Panc1 (cell line): ENCODE measurements at regions not wholly inside any gene's neighbourhood (a gene's known extent, or its start where the extent isn't known, plus 50 kb on each side); places are given as distances from the start of the nearest gene placed in this dataset.

Experiments used
- ATAC-seq: fragments of 200-7000 bp; cut with Tn5 transposase; 2 replicates; pipeline ENCODE4 v1.9.1; 2020; ENCODE audit warnings: mild to moderate bottlenecking, moderate library complexity
- BruUV-seq: library from RNA; stranded (reverse); fragments of 400-500 nt; replicated peaks from 2 replicates; lab custom pipeline; 2021; lab: Mats Ljungman, UMichigan
- CTCF ChIA-PET: fragments of 300-600 bp; sonication (Branson Sonifier 250); formaldehyde crosslinking; loops from one replicate; lab custom pipeline; 2022; ENCODE audit warnings: antibody characterized with exemption; lab: Charles Lee
- POLR2A ChIA-PET: fragments of 300-600 bp; sonication (Branson Sonifier 250); formaldehyde crosslinking; loops from one replicate; lab custom pipeline; 2022; ENCODE audit warnings: antibody characterized with exemption; lab: Charles Lee
- DNase-seq: peaks from one replicate; pipeline ENCODE4 v3.0.0-alpha.2; 2010; ENCODE audit warnings: low read depth, low spot score
- H3K27ac ChIP-seq: 2 replicates; pipeline ENCODE4 v1.5.1; 2011; ENCODE audit warnings: mild to moderate bottlenecking, low read length, inconsistent platforms
- H3K27me3 ChIP-seq: fragments of 200-500 bp; sonication (Bioruptor generic); 2 replicates; pipeline ENCODE4 v1.6.0; 2014; ENCODE audit warnings: low read length, inconsistent platforms; ENCODE audit not compliant: control insufficient read depth, insufficient read depth
- H3K36me3 ChIP-seq: fragments of 200-500 bp; sonication (Bioruptor generic); 2 replicates; pipeline ENCODE4 v1.5.1; 2014; ENCODE audit warnings: inconsistent platforms, mild to moderate bottlenecking, low read length, moderate library complexity; ENCODE audit not compliant: control insufficient read depth, insufficient read depth
- H3K4me1 ChIP-seq: 2 replicates; pipeline ENCODE4 v1.5.1; 2011; ENCODE audit warnings: inconsistent platforms, mild to moderate bottlenecking, low read length, moderate library complexity; ENCODE audit not compliant: control insufficient read depth, insufficient read depth
- H3K4me3 ChIP-seq, 2 experiments: 2 replicates each; pipeline ENCODE4 v1.5.1; 2011 to 2012; ENCODE audit warnings: low read depth in 2 of 2, low read length in 2 of 2, mild to moderate bottlenecking in 2 of 2, inconsistent platforms in 1 of 2, moderate library complexity in 1 of 2
- H3K9me3 ChIP-seq: fragments of 200-500 bp; sonication (Bioruptor generic); 2 replicates; pipeline ENCODE4 v1.5.1; 2014; ENCODE audit warnings: low read depth, mild to moderate bottlenecking, inconsistent platforms, low read length, moderate library complexity; ENCODE audit not compliant: control insufficient read depth, insufficient read depth
- CTCF ChIP-seq: fragments of 450-650 bp; IDR thresholded peaks from 2 replicates; pipeline ENCODE4 v1.5.1; 2017; ENCODE audit warnings: mild to moderate bottlenecking
- POLR2AphosphoS5 ChIP-seq: IDR thresholded peaks from 2 replicates; pipeline ENCODE4 v1.6.1; 2012; ENCODE audit warnings: mild to moderate bottlenecking, low read depth, low read length, moderate library complexity
- REST ChIP-seq, 2 experiments: IDR thresholded peaks; 2 replicates each; pipeline ENCODE4 v1.6.1; 2011 to 2012; ENCODE audit warnings: low read depth in 2 of 2, control low read depth in 1 of 2, low read length in 1 of 2, mild to moderate bottlenecking in 1 of 2, moderate library complexity in 1 of 2; ENCODE audit not compliant: insufficient read depth in 1 of 2
- SIN3A ChIP-seq: IDR thresholded peaks from 2 replicates; pipeline ENCODE4 v1.6.1; 2012; ENCODE audit warnings: low read depth, mild to moderate bottlenecking, low read length, moderate library complexity, borderline replicate concordance; ENCODE audit not compliant: insufficient read depth
- TCF7L2 ChIP-seq: IDR thresholded peaks from 2 replicates; pipeline ENCODE4 v1.6.1; 2011; ENCODE audit warnings: mild to moderate bottlenecking, low read depth, low read length, inconsistent platforms
- in situ Hi-C: cut with HindIII; loops from 2 replicates; pipeline ENCODE4 v1.10.0; 2016; ENCODE audit warnings: low sequenced_read_pairs, low pct_unique_long_range_greater_than_20kb
- intact Hi-C: fragments of 100-400 bp; cut with micrococcal nuclease; formaldehyde crosslinking; loops from one replicate; pipeline ENCODE4 v1.10.0; 2022; ENCODE audit not compliant: unreplicated experiment

DNA sequence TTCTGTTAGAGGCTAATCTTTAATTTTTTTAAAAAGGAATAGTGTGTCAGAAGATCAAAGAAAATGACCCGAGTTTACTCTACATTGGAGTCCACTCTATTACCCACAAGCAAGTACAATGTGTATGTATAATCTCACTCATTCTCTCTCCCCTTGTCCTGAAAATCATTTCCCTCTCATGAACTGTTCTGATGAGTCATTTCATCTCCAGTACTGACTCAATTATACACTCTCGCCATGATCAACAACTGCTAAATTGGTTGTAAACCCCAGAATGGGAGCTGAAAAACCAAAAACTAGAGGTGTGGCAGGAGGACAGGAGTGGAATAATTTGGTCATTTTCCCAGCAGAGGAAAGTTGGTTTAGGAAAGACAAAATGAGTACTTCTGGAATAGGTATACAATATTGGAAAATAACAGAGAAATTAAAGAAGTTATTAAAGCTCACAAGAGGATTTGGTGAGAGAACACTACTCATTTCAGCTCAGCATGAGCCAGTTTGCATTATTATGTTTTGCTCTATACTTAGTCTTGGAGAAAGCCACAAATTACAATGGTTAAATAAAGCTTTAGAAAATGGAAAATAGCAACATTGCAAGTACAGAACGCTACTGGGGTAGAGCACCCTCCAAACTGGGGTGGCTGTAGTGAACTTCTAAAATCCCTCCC is 144.3 kb upstream of the PFN2 start:
- no peak overlapping the region for H3K4me3 ChIP-seq
- ChIA-PET POLR2A (no interaction called here), CTCF (no interaction called here)
- H3K4me1 ChIP-seq = no peaks in the 10 kb centered on the region
- no TSS peak for BruUV-seq
- DNase-seq = no peak
- H3K36me3 ChIP-seq = no peaks in the 10 kb centered on the region
- no peak overlapping the region for H3K27ac ChIP-seq
- intact Hi-C loops = no loop called here
- TF ChIP-seq REST (IDR thresholded peaks at IDR 0.05; ENCODE audit: insufficient read depth in 1 of 2, low read depth in 2 of 2, low read length in 1 of 2) = no peak
- TF ChIP-seq TCF7L2 = no peak
- no peak for TF ChIP-seq POLR2AphosphoS5
- no peak for TF ChIP-seq SIN3A
- no peak for TF ChIP-seq CTCF
- ATAC-seq = no peak
- no peaks in the 10 kb centered on the region for H3K27me3 ChIP-seq
- no peaks in the 10 kb centered on the region for H3K9me3 ChIP-seq
- in situ Hi-C loops = no loop called here

DNA sequence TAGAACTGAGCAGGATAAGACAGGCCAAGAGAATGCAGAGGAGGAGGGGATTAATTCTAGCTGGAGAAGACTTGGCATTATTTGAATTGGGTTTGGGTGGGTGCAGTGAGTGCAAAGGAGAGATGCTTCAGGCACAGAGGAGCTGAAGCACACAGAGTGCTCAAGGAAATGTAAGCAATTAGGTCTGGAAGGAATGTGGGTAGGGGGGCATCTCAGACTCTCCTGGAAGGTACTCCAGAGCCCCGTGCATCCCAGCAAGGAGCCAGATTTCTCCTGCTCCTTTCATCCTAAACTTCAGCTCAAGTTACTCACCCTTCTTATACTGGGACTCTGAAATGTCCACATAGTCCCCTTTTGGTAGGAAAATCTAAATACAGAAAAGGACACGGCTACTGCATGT is 143.6 kb upstream of the PFN2 start:
- ATAC-seq = no peak
- no peaks in the 10 kb centered on the region for H3K27me3 ChIP-seq
- no peak overlapping the region for H3K4me3 ChIP-seq
- in situ Hi-C loops = no loop called here
- H3K9me3 ChIP-seq = no peaks in the 10 kb centered on the region
- no peaks in the 10 kb centered on the region for H3K36me3 ChIP-seq
- no TSS peak for BruUV-seq
- ChIA-PET POLR2A (no interaction called here), CTCF (no interaction called here)
- no peak for TF ChIP-seq CTCF
- TF ChIP-seq SIN3A = no peak
- no peak for TF ChIP-seq TCF7L2
- TF ChIP-seq REST (IDR thresholded peaks at IDR 0.05; ENCODE audit: insufficient read depth in 1 of 2, low read depth in 2 of 2, low read length in 1 of 2) = no peak
- TF ChIP-seq POLR2AphosphoS5 = no peak
- intact Hi-C loops = no loop called here
- no peaks in the 10 kb centered on the region for H3K4me1 ChIP-seq
- H3K27ac ChIP-seq = no peak overlapping the region
- DNase-seq = no peak
